ENCODE measurements at regions not wholly inside any gene's neighbourhood (a gene's known extent, or its start where the extent isn't known, plus 50 kb on each side); places are given as distances from the start of the nearest gene placed in this dataset.

GRCh38 chr1:78743626-78744025, 94.0 kb downstream of the IFI44 start:
- TF ChIP-seq YY1 (IDR thresholded peaks at IDR 0.05; ENCODE audit: insufficient read depth, insufficient read length): no peak
- no peak for TF ChIP-seq ZNF274 (IDR thresholded peaks at IDR 0.05; ENCODE audit: low read depth, low read length)

Data from NT2/D1 (cell line).